GM18505 (cell line): ENCODE measurements at regions not wholly inside any gene's neighbourhood (a gene's known extent, or its start where the extent isn't known, plus 50 kb on each side); places are given as distances from the start of the nearest gene placed in this dataset.

Experiments used
- ATAC-seq: cut with Tn5 transposase; IDR thresholded peaks from one replicate; pipeline ENCODE4 v1.9.1; 2021; ENCODE audit not compliant: unreplicated experiment
- POLR2A ChIP-seq: IDR thresholded peaks from 4 replicates; pipeline ENCODE4 v1.6.1; 2011; ENCODE audit warnings: borderline replicate concordance; ENCODE audit not compliant: insufficient read depth, insufficient read length; ENCODE audit errors: extremely low read depth

DNA sequence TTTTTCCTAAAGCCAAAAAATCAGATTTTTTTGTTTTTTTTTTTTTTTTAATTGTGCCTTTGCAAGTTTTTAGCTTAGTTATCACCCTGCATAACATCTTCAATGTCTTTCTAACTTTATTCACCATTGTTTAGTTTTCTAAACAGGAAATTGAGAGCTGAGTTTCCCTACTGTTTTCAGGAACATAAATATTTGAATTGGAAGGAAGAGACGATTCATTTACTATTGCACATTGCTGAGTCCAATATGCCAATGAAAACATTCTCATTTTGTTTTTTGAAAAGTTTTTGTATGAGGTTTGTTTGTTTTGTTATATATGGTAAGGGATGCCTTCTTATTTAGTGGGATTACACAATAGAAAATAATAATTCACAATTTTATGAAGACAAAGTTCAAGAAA, 148.4 kb downstream of the ANKRD50 start:
- TF ChIP-seq POLR2A: no peak
- ATAC-seq: no peak

DNA sequence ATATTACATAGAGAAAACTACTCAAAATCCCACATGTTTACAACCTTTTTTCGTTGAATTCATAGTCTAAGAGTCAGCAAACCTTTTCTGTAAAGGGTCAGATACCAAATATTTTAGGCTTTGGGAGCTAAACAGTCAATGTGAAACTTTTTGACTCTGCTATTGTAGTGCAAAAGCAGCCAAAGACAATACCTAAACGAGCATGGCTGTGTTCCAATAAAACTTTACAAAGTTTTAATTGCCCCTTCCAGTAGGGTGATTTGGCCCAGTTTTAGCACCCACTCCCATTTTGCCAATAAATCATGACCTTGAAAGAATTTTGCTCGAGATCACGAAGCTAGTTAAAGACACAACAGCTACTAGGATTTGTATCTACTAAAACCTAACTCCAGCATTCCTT, 147.2 kb downstream of the ANKRD50 start:
- ATAC-seq: no peak
- TF ChIP-seq POLR2A: no peak

DNA sequence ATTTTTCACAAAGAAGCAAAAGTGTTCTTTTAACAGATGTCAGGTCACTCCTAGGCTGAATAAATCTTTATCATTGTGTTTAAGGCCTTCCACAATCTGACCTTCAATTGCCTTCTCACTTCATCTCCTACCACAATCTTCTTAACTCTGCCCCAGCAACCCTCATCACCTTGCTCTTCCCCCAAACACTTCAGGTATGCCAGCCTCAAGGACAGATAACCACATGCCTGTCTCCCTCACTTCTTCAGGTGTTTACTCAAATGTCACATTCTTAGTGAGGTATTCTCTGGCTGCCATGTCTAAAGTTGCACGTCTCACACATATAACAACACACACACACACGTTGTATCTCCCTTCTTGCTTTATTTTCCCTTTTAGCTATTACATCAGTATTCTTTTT, 146.5 kb downstream of the ANKRD50 start:
- ATAC-seq: no peak
- TF ChIP-seq POLR2A: no peak

DNA sequence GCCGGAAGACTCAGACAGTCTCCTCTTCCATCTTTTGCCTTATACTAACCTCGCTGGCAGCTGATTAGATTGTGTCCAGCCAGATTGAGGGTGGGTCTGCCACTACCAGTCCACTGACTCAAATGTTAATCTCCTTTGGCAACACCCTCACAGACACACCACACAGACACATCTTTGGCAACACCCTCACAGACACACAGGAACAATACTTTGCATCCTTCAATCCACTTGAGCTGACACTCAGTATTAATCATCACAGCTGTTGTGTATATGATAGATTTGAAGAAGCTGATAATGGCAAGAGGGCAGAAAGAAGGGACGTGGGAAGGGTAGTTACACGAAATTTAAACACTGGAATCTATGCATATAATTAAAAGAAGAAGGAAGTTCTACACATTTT, 139.5 kb downstream of the ANKRD50 start:
- ATAC-seq: no peak
- no peak for TF ChIP-seq POLR2A

GRCh38 chr4:124579896-124580295, 132.6 kb downstream of the ANKRD50 start:
- ATAC-seq: no peak
- TF ChIP-seq POLR2A: no peak

- no peak for ATAC-seq
- TF ChIP-seq POLR2A: no peak
These were observed 128.7 kb downstream of the ANKRD50 start for GRCh38 chr4:124583797-124584196.

DNA sequence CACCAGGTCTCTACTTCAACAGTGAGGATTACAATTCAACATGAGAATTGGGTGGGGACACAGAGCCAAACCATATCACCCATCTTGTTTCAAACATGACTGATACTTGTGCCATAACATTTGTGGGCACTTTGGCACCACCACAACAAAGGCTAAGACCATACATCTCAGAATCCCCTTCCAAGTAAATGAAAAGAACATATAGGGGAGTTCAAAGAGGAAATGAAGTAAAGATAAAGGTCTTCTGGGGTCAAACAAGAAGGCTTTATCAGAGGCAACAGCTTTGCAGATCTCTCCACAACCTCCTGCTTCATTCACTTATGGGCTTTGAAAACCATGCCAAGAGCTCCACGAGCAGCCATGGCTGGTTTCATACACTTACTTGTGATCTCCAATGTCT, 122.7 kb downstream of the ANKRD50 start:
- no peak for ATAC-seq
- no peak for TF ChIP-seq POLR2A

GRCh38 chr4:124590480-124590879, 122.1 kb downstream of the ANKRD50 start:
- no peak for TF ChIP-seq POLR2A
- no peak for ATAC-seq

DNA sequence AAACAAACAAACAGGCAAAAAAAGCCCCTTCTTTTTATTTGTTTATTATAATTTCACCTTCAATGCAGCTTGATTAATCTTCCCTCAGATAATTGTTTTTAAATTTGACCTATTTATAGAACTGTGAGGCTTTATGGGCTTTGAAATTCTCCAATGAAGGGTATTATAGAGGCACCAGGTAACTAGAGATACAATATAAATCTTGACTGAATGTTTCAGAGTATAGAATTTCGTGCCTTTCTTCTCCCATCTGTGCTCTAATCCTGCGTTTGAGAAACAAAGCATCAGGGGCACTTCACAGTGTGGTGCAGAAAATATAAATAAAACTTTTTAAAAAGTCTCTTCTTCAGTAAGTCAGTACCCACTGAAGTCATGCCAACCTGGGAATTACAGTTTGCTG, 120.9 kb downstream of the ANKRD50 start:
- ATAC-seq: no peak
- TF ChIP-seq POLR2A: no peak

GRCh38 chr4:124593494-124593893, 119.0 kb downstream of the ANKRD50 start:
- no peak for ATAC-seq
- TF ChIP-seq POLR2A: no peak

DNA sequence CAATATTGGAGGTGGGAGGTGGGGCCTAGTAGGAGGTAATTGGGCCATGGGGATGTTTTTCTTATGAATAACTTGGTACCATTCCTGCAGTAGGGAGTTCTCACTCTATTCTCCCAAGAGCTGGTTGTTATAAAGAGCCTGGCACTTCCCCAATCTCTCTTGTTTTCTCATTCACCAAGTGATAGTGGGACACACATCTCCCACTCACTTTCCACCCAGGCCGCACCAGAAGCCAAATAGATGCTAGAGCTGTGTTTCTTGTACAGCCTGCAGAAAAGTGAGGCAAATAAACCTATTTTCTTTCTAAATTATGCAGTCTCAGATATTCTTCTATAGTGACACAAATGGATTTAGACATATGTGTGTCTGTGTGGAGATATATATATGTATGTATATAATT, 117.6 kb downstream of the ANKRD50 start:
- no peak for TF ChIP-seq POLR2A
- no peak for ATAC-seq

- no peak for TF ChIP-seq POLR2A
- no peak for ATAC-seq
These were observed 115.7 kb downstream of the ANKRD50 start for GRCh38 chr4:124596816-124597215.

DNA sequence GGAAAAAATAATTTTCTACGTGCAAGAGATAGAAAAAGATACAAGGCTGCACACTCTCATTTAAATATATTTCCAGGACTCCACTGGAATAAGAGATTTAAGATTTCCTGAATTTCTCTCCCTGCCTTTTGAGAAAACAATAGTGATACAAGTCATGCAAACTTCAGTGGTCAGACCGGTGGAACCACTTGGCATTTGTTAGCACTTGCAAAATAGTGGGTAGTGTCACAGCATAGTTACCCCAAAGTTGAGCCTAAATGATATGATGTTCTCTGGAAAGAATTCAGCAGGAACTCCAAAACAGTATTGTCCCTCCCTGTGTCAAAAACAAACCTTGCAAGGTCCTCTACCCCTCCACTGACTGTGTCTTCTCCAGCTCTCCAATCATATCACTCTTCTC, 102.3 kb downstream of the ANKRD50 start:
- no peak for TF ChIP-seq POLR2A
- ATAC-seq: no peak
